HEK293 (cell line): ENCODE measurements at regions not wholly inside any gene's neighbourhood (a gene's known extent, or its start where the extent isn't known, plus 50 kb on each side); places are given as distances from the start of the nearest gene placed in this dataset.

ENCODE experiments used
- CTCF ChIA-PET: fragments of 350-600 bp; formaldehyde crosslinking; extraction: SDS; loops from one replicate; lab custom pipeline; 2021; ENCODE audit warnings: antibody characterized with exemption; lab: Yijun Ruan, JAX
- POLR2A ChIA-PET: fragments of 300-600 bp; formaldehyde crosslinking; extraction: SDS; loops from one replicate; lab custom pipeline; 2020; ENCODE audit warnings: antibody characterized with exemption, inconsistent platforms; lab: Yijun Ruan, JAX
- H3K27ac ChIP-seq: fragments of 200-500 bp; sonication (Bioruptor generic); 2 replicates; pipeline ENCODE4 v1.5.1; 2014; ENCODE audit warnings: low read depth, low read length, control low read depth, inconsistent platforms; ENCODE audit errors: extremely low read depth
- H3K36me3 ChIP-seq, 2 experiments: fragments of 200-500 bp in 1 of 2; sonication (Bioruptor generic) in 1 of 2; 1 replicate in 1 of 2; 2 replicates in 1 of 2; pipeline ENCODE4 v1.5.1; 2014 to 2017; ENCODE audit warnings: inconsistent platforms in 2 of 2, low read length in 2 of 2; ENCODE audit not compliant: control insufficient read depth in 2 of 2, insufficient read depth in 1 of 2
- H3K4me1 ChIP-seq: fragments of 200-500 bp; sonication (Bioruptor generic); 2 replicates; pipeline ENCODE4 v1.5.1; 2014; ENCODE audit warnings: mild to moderate bottlenecking, low read length, inconsistent platforms; ENCODE audit not compliant: control insufficient read depth, insufficient read depth
- H3K4me3 ChIP-seq: 2 replicates; pipeline ENCODE4 v1.5.1; 2011; ENCODE audit warnings: low read depth, mild to moderate bottlenecking, control low read depth, low read length, moderate library complexity
- H3K9me3 ChIP-seq: fragments of 200-500 bp; sonication (Bioruptor generic); 2 replicates; pipeline ENCODE4 v1.5.1; 2014; ENCODE audit warnings: low read depth, low read length, inconsistent platforms; ENCODE audit not compliant: control insufficient read depth, insufficient read depth
- BCL11B ChIP-seq: fragments of 450-650 bp; formaldehyde crosslinking; IDR thresholded peaks from 2 replicates; pipeline ENCODE4 v1.5.1; 2016; ENCODE audit warnings: low read depth, missing biosample characterization, missing genetic modification characterization
- EGR2 ChIP-seq: fragments of 450-650 bp; formaldehyde crosslinking; IDR thresholded peaks from 2 replicates; pipeline ENCODE4 v1.5.1; 2016; ENCODE audit warnings: low read depth, missing biosample characterization, missing genetic modification characterization
- KLF16 ChIP-seq: fragments of 450-650 bp; formaldehyde crosslinking; IDR thresholded peaks from 2 replicates; pipeline ENCODE4 v1.5.1; 2017; ENCODE audit warnings: missing biosample characterization, missing genetic modification characterization
- MYNN ChIP-seq: fragments of 450-650 bp; formaldehyde crosslinking; IDR thresholded peaks from 2 replicates; pipeline ENCODE4 v1.5.1; 2016; ENCODE audit warnings: missing biosample characterization, missing genetic modification characterization, borderline replicate concordance
- SP2 ChIP-seq: fragments of 450-650 bp; formaldehyde crosslinking; IDR thresholded peaks from 2 replicates; pipeline ENCODE4 v1.5.1; 2016; ENCODE audit warnings: missing biosample characterization, missing genetic modification characterization
- ZBTB8A ChIP-seq: fragments of 450-650 bp; formaldehyde crosslinking; IDR thresholded peaks from 2 replicates; pipeline ENCODE4 v1.5.1; 2016; ENCODE audit warnings: missing biosample characterization, missing genetic modification characterization
- ZFP69B ChIP-seq: fragments of 450-650 bp; formaldehyde crosslinking; IDR thresholded peaks from 2 replicates; pipeline ENCODE4 v1.5.1; 2016; ENCODE audit warnings: missing biosample characterization, missing genetic modification characterization
- ZNF174 ChIP-seq: fragments of 450-650 bp; formaldehyde crosslinking; IDR thresholded peaks from 2 replicates; pipeline ENCODE4 v1.5.0; 2017; ENCODE audit warnings: missing biosample characterization, mild to moderate bottlenecking, missing genetic modification characterization
- ZNF19 ChIP-seq: fragments of 450-650 bp; formaldehyde crosslinking; IDR thresholded peaks from 2 replicates; pipeline ENCODE4; 2016; ENCODE audit warnings: missing biosample characterization, missing genetic modification characterization, low read depth
- ZNF2 ChIP-seq: fragments of 450-650 bp; formaldehyde crosslinking; IDR thresholded peaks from 2 replicates; pipeline ENCODE4 v1.5.1; 2016; ENCODE audit warnings: missing biosample characterization, missing genetic modification characterization
- ZNF280D ChIP-seq: fragments of 450-650 bp; formaldehyde crosslinking; IDR thresholded peaks from 2 replicates; pipeline ENCODE4 v1.5.1; 2016; ENCODE audit warnings: missing biosample characterization, missing genetic modification characterization
- ZNF354C ChIP-seq: fragments of 450-650 bp; formaldehyde crosslinking; IDR thresholded peaks from 2 replicates; pipeline ENCODE4 v1.5.1; 2016; ENCODE audit warnings: missing biosample characterization, missing genetic modification characterization, low read depth, borderline replicate concordance
- ZNF416 ChIP-seq: fragments of 450-650 bp; formaldehyde crosslinking; IDR thresholded peaks from 2 replicates; pipeline ENCODE4 v1.5.1; 2016; ENCODE audit warnings: missing biosample characterization, missing genetic modification characterization
- ZNF426 ChIP-seq: fragments of 450-650 bp; formaldehyde crosslinking; IDR thresholded peaks from 2 replicates; pipeline ENCODE4 v1.5.1; 2017; ENCODE audit warnings: missing biosample characterization, missing genetic modification characterization, mild to moderate bottlenecking, inconsistent platforms, moderate library complexity
- ZNF629 ChIP-seq: fragments of 450-650 bp; formaldehyde crosslinking; IDR thresholded peaks from 2 replicates; pipeline ENCODE4 v1.5.1; 2017; ENCODE audit warnings: missing biosample characterization, missing genetic modification characterization
- ZNF660 ChIP-seq: fragments of 450-650 bp; IDR thresholded peaks from 2 replicates; pipeline ENCODE4 v1.5.1; 2018; ENCODE audit warnings: missing biosample characterization, mild to moderate bottlenecking, missing genetic modification characterization
- ZSCAN30 ChIP-seq: fragments of 450-650 bp; IDR thresholded peaks from 2 replicates; pipeline ENCODE4 v1.5.1; 2018; ENCODE audit warnings: missing biosample characterization, mild to moderate bottlenecking, missing genetic modification characterization, moderate library complexity
- TF ChIP-seq, protein P1 (sequence below): fragments of 450-650 bp; formaldehyde crosslinking; IDR thresholded peaks from 2 replicates; pipeline ENCODE4 v1.5.1; 2017; ENCODE audit warnings: missing biosample characterization, missing genetic modification characterization
- TF ChIP-seq, protein P2 (sequence below): fragments of 450-650 bp; formaldehyde crosslinking; IDR thresholded peaks from 2 replicates; pipeline ENCODE4 v1.5.1; 2016; ENCODE audit warnings: missing biosample characterization, missing genetic modification characterization
- TF ChIP-seq, protein P3 (sequence below): fragments of 450-650 bp; formaldehyde crosslinking; IDR thresholded peaks from 2 replicates; pipeline ENCODE4 v1.5.1; 2016; ENCODE audit warnings: missing biosample characterization, missing genetic modification characterization, low read depth

GRCh38 chr12:115114140-115114539 is 430.2 kb upstream of the TBX3 start:
- TF ChIP-seq, protein P1, sequence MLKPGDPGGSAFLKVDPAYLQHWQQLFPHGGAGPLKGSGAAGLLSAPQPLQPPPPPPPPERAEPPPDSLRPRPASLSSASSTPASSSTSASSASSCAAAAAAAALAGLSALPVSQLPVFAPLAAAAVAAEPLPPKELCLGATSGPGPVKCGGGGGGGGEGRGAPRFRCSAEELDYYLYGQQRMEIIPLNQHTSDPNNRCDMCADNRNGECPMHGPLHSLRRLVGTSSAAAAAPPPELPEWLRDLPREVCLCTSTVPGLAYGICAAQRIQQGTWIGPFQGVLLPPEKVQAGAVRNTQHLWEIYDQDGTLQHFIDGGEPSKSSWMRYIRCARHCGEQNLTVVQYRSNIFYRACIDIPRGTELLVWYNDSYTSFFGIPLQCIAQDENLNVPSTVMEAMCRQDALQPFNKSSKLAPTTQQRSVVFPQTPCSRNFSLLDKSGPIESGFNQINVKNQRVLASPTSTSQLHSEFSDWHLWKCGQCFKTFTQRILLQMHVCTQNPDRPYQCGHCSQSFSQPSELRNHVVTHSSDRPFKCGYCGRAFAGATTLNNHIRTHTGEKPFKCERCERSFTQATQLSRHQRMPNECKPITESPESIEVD (tag by site-specific recombination), result no peak
- TF ChIP-seq ZNF174 (tag by site-specific recombination) (no peak), ZNF426 (no peak), ZSCAN30 (tag by site-specific recombination) (no peak), ZNF354C (tag by site-specific recombination) (no peak), BCL11B (tag by site-specific recombination) (no peak), MYNN (tag by site-specific recombination) (no peak), ZNF2 (no peak), EGR2 (tag by site-specific recombination) (no peak), ZBTB8A (tag by site-specific recombination) (no peak), ZNF416 (tag by site-specific recombination) (no peak), KLF16 (tag by site-specific recombination) (no peak), ZNF19 (no peak), ZNF660 (tag by site-specific recombination) (no peak), ZNF280D (tag by site-specific recombination) (no peak), SP2 (tag by site-specific recombination) (no peak)
- TF ChIP-seq, protein P2, sequence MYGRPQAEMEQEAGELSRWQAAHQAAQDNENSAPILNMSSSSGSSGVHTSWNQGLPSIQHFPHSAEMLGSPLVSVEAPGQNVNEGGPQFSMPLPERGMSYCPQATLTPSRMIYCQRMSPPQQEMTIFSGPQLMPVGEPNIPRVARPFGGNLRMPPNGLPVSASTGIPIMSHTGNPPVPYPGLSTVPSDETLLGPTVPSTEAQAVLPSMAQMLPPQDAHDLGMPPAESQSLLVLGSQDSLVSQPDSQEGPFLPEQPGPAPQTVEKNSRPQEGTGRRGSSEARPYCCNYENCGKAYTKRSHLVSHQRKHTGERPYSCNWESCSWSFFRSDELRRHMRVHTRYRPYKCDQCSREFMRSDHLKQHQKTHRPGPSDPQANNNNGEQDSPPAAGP (tag by site-specific recombination), result no peak
- TF ChIP-seq, protein P3, sequence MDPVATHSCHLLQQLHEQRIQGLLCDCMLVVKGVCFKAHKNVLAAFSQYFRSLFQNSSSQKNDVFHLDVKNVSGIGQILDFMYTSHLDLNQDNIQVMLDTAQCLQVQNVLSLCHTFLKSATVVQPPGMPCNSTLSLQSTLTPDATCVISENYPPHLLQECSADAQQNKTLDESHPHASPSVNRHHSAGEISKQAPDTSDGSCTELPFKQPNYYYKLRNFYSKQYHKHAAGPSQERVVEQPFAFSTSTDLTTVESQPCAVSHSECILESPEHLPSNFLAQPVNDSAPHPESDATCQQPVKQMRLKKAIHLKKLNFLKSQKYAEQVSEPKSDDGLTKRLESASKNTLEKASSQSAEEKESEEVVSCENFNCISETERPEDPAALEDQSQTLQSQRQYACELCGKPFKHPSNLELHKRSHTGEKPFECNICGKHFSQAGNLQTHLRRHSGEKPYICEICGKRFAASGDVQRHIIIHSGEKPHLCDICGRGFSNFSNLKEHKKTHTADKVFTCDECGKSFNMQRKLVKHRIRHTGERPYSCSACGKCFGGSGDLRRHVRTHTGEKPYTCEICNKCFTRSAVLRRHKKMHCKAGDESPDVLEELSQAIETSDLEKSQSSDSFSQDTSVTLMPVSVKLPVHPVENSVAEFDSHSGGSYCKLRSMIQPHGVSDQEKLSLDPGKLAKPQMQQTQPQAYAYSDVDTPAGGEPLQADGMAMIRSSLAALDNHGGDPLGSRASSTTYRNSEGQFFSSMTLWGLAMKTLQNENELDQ, result no peak
- POLR2A ChIA-PET, result no interaction called here
- H3K4me3 ChIP-seq, result no peak overlapping the region
- H3K9me3 ChIP-seq, result no peaks in the 10 kb centered on the region
- no peaks in the 10 kb centered on the region for H3K36me3 ChIP-seq
- no peaks in the 10 kb centered on the region for H3K4me1 ChIP-seq
- CTCF ChIA-PET, result no interaction called here
- H3K27ac ChIP-seq, result no peak overlapping the region

DNA sequence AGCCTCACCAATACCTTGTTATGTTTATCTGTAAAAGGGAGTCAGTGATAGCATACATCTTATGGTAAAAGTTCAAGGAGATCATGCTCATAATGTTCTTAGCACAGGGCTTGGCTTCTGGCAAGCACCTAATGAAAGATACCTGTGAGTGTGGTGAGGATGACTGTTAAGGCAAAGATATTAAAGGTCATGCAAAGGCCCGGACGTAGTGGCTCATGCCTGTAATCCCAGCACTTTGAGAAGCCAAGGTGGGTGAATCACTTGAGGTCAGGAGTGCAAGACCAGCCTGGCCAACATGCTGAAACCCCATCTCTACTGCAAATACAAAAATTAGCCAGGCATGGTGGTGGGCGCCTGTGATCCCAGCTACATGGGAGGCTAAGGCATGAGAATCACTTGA is 425.9 kb upstream of the TBX3 start:
- TF ChIP-seq ZNF660 (tag by site-specific recombination), result no peak
- no peak for TF ChIP-seq ZFP69B (tag by site-specific recombination)
- TF ChIP-seq ZNF629 (tag by site-specific recombination), result no peak
- Histone ChIP-seq H3K9me3 (no peaks in the 10 kb centered on the region), H3K36me3 (no peaks in the 10 kb centered on the region), H3K27ac (no peak overlapping the region), H3K4me3 (no peak overlapping the region), H3K4me1 (no peaks in the 10 kb centered on the region)
- CTCF ChIA-PET, result no interaction called here
- POLR2A ChIA-PET, result interaction anchor here (0.6 kb wide), 1 partner anchor 805 kb away, joined by 3 read pairs; no protein-coding TSS in a partner anchor
